GM11168 (cell line): ENCODE measurements at regions not wholly inside any gene's neighbourhood (a gene's known extent, or its start where the extent isn't known, plus 50 kb on each side); places are given as distances from the start of the nearest gene placed in this dataset.
"Not testable (repeated sequence)": the region's sequence is repeated elsewhere in the genome, so short reads cannot be mapped to it uniquely, and the experiment has no call there.

Experiments
- in situ Hi-C: fragments of 300-500 bp; cut with MboI; formaldehyde crosslinking; loops from one replicate; pipeline ENCODE4 v1.12.0; 2022; ENCODE audit warnings: low sequenced_read_pairs; ENCODE audit not compliant: unreplicated experiment

DNA sequence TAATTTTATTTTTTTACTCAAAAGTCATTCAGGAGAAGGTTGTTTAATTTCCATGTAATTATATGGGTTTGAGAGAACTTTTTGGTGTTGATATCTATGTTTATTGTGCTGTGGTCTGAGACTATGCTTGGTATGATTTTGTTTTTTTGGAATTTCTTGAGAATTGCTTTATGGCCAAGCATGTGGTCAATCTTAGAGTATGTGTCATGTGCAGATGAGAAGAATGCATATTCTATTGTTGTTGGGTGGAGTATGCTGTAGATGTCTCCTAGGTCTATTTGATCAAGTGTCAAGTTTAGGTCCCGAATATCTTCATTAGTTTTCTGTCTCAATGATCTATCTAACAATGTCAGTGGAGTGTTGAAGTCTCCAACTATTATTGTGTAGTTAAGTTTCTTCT lies 134.9 kb downstream of the HMHB1 start:
- in situ Hi-C loops = no loop called here

- in situ Hi-C loops = no loop called here
These were observed 135.4 kb downstream of the HMHB1 start for GRCh38 chr5:143947313-143947712.

- in situ Hi-C loops = loop anchor here (25.0 kb wide), 3 partner anchors 516 to 1041 kb away; no protein-coding TSS in a partner anchor
These were observed 140.8 kb downstream of the HMHB1 start for GRCh38 chr5:143952809-143953208.

DNA sequence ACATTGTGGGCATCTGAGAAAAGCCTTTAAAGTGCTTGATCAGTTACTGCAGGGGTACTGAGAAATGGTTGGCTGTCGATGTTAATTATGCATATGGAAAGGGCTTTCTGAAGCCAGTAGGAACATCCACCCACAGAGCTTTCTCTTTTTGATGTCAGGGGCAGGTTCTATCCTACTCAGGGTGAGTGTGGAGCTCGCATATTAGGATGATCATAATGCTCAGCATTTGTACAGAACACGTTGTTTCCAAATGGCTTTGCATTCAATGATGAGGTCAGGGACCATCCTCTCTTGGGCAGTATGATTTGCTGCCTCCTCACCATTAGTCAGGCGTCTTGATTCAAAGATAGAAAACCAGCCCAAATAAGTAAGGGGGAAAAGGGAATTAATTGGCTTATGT lies 141.9 kb downstream of the HMHB1 start:
- in situ Hi-C loops = loop anchor here (25.0 kb wide), 3 partner anchors 517 to 1042 kb away; no protein-coding TSS in a partner anchor

DNA sequence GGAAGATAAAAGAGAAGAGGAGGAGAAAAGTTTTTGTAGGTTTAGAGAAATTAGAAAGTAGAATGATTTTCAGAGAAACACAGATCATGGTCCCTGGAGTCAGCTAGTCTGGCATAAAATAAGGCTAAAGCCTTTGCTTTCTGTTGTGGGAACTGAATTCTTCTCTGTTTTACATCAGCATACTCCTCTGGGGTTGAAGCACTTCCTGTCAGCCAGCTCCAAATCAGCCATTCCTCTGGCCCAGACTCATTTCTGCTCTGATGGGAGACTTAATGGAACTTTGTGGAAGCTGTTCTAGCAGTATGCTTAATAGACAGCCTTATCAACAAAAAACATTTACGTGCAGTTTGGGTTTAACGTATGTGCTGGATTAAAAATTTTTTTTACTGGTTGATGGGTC lies 143.2 kb downstream of the HMHB1 start:
- in situ Hi-C loops = loop anchor here (25.0 kb wide), 3 partner anchors 518 to 1043 kb away; no protein-coding TSS in a partner anchor

GRCh38 chr5:143957455-143957854 lies 145.5 kb downstream of the HMHB1 start:
- in situ Hi-C loops = loop anchor here (25.0 kb wide), 3 partner anchors 520 to 1045 kb away; no protein-coding TSS in a partner anchor

DNA sequence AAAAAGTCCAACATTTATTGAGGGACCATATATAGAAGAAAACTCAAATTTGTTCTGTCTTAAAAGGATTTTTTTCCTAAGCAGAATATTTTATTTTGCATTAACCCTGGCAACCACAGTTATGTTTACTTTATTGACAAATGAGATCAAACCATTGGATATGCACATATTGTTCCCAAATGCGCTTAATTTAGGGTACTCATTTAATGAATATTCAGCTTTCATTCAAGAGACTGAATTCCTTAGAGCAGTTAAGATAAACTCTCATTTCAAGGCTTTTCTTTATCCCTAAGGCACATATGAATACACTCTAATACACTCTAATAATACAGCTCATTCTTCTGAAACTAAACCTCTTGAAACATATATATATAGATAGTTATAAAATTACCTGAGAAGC lies 150.2 kb downstream of the HMHB1 start:
- in situ Hi-C loops = loop anchor here (5.0 to 25.0 kb wide), 4 partner anchors 75 to 1050 kb away; no protein-coding TSS in a partner anchor

DNA sequence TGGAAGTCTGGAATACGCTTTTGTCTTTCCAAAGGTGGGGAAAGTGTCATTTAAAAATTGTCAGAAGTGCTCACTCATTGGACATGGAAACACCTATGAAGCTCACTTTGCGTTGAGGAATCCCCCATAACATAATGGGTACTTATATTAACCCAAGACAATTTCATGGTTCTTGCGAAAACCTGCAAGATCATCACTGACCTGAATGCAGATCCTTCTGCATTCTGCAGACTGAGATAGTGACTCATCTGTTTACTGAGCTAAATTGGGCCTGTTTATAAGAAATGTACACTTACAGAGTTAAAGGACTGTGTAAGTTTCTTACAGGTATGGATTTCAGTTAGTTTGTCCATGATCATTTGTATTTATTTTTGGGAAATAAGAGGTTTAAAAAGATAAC lies 153.0 kb downstream of the HMHB1 start:
- in situ Hi-C loops = loop anchor here (5.0 to 25.0 kb wide), 4 partner anchors 72 to 1053 kb away; no protein-coding TSS in a partner anchor

DNA sequence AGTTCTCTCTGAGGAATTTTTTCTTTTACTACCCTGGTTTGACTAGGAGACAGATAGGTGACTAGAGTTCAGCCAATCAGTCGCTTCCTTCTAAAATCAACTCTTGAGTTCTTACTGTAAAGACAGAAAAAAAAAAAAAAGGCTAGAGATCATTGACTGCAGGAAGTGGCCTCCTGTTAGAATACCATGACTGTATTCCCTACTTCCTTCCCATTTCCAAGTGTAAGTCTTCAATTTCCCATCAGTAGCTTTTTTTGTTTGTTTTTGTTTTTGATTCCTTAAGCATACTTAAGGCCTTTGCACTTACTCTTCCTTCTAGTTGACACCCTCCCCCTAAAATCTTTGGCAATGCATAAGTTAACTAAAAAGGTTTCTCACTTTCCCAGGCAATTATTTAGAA lies 154.3 kb downstream of the HMHB1 start:
- in situ Hi-C loops = loop anchor here (25.0 kb wide), 3 partner anchors 529 to 1054 kb away; no protein-coding TSS in a partner anchor

DNA sequence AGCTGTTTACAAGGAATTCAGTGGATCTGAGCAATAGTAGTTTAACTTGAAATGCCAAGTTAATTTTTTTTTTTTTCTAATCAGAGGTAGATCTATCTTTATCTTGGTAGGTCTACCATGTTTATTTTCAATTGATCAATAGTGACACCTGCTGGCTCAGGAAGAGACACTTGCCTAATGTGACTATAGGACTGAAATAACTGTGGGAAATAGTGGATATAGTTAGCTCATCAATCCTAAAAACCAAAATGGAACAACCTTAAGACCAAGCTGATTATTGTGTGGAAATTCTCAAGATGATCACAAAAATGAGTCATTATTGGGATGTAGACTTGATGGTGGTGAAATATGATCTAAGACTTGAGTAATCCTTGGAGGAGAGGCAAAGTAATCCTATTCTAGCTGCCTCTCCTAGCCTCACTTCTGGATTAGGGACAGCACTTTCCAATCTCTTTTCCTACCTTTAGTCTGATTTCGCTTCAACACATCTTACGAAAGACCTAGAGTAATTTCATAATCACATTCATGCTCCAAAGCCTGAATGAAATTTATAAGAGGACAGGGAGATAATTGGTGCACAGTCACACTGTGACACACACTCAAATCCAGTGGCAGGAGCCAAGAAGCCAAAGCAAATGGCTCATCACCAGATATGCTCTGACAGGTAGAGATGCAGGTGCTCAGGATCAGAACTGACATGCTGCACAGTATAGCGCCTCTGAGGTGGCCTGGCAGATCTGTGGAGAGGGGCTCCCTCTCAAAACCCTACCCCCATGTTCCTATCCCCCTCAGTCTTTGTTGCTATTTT lies 156.3 kb downstream of the HMHB1 start:
- in situ Hi-C loops = loop anchor here (25.0 kb wide), 3 partner anchors 531 to 1056 kb away; no protein-coding TSS in a partner anchor

DNA sequence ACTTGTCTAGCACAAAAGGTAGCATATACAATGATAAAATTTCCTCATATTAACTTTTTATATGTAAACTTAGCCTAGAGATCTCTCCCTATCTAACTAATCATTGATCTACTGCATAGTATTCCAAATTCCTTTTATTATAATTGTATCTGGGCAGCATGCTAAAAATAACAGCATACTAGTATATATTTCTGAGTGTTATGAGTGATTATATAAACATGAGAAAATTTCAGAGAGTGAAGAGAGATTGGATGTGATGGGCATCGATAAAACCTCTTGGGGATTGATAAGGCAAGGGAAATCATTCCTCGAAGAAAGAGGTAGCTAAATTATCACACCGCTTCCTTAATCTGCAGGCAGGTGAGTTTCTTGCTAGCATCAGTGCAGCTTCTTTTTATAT lies 158.2 kb downstream of the HMHB1 start:
- in situ Hi-C loops = loop anchor here (25.0 kb wide), 3 partner anchors 533 to 1058 kb away; no protein-coding TSS in a partner anchor

GRCh38 chr5:143972068-143972467 lies 160.1 kb downstream of the HMHB1 start:
- in situ Hi-C loops = loop anchor here (25.0 kb wide), 3 partner anchors 535 to 1060 kb away; no protein-coding TSS in a partner anchor

GRCh38 chr5:143976055-143976454 lies 164.1 kb downstream of the HMHB1 start:
- in situ Hi-C loops = no loop called here

- in situ Hi-C loops = no loop called here
These were observed 166.0 kb downstream of the HMHB1 start for GRCh38 chr5:143977891-143978461.

DNA sequence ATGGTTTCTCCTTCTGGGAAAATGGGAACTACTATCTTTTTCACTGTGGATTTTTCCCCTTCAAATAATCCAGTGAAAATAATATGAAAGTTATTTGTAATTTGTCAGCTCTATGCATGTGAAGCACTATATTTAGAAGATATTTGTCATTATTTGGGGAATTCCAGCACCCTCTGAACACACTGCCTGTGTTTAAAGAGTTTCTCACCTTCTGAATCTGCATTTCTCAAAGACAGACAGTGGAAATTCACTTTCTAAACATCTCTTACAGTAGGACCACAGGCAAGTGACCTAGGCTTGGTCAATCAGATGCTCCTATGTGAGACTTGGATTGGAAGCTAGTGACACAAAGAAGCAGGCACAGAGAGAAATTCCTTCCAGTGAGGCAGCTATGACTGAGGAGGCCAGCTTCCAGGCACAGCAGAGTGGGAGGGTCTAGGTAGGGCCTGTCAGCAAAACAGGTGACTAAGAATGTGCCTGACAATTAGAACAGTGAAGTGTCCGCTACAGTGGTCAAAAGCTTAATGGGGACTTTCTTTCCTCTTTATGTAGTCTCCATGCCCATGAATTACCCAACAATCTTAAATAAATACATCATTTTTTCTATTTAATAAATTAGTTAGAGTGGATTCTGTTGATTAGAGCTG lies 167.2 kb downstream of the HMHB1 start:
- in situ Hi-C loops = no loop called here

GRCh38 chr5:143980506-143980905 lies 168.5 kb downstream of the HMHB1 start:
- in situ Hi-C loops = no loop called here

DNA sequence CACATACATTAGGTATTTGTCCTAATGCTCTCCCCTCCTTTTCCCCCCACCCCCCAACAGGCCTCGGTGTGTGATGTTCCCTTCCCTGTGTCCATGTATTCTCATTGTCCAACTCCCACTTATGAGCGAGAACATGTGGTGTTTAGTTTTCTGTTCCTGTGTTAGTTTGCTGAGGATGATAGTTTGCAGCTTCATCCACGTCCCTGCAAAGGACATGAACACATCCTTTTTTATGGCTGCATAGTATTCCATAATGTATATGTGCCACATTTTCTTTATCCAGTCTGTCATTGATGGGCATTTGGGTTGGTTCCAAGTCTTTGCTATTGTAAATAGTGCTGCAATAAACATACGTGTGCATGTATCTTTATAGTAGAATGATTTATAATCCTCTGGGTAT lies 171.0 kb downstream of the HMHB1 start:
- in situ Hi-C loops = not testable (repeated sequence)

DNA sequence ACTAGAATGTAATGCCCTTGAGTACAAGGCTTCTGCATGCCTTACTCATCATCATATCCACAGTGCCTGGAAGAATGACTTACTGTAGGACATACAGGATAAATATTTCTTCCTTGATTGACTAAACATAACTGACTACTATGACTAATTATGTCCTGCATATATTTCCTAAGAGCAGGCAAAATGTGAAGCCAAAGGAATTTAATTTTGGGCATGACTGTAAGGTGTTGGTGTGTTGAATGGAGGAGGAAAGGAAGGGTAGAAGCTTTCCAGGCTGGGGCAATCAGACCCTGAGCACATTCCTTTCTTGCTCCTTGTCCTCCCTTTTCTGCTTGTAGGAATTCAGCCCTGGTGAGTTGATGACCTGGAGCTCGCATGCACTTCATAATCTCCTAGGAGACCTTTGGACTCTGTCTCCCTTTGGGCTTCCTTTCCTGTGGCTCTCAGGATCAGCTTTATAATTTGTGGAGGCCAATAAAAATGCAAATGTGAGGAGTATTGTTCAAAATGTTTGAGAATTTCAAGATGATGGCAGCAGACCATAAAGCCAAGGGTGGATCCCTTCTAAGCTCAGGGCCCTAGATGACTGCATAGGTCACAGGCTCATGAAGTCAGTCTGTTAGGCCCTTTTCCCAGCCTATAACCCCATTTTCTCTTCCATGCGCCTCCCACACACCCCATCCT lies 174.0 kb downstream of the HMHB1 start:
- in situ Hi-C loops = no loop called here

DNA sequence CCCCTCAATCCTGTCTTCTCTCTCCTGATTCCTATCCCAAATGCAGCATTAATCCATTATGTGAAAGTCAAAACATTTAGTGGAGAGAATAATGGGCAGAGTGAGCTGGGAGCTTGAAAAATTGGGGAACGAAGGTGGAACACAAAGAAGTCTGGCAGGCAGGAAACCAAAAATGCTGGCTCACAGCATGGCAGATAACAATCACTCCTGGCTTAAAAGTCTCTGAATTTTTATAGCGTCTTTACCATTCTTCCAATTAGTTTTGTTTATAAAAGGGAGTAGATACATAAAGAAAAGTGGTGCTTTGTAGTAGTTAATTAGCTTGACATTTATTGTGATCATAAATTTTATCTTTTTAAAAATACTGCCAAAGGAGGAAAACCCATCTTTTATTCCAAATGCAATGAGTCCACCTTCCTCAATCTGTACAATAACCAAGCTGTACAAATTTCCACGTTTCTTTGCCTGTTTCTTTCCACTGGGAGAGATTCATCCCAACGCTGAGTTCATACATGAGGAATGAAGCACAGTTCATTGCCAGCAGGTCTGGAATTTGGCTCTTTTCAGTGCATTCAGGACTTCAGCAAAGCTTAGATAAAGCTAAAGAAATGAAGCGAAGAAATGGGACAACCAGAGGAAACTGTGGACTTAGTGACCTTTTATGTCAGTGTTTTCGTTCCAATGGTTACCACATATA lies 174.7 kb downstream of the HMHB1 start:
- in situ Hi-C loops = no loop called here
